ENCODE measurements at regions not wholly inside any gene's neighbourhood (a gene's known extent, or its start where the extent isn't known, plus 50 kb on each side); places are given as distances from the start of the nearest gene placed in this dataset.

DNA sequence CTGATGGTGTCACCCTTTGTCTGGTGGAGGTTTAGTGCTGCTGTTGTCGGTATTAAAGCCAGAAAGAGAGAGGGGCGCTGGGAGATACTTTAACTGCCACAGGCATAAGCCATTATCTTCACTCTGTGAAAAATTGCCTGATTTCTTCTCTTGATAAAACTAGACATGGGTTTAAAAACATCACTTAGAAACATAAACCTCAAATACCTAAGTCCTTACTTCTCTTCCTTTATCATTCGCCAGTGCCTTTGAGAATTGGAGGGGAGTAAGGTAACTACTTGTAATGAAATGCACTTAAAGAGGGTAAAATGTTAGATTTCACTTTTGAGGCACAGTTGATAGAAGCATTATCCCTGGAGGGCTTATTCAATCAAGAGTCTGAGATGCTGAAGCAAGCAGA lies 434.5 kb downstream of the OLFM4 start:
- DNase-seq = no peak
- H3K4me3 ChIP-seq (ENCODE audit: low read length) = no peak overlapping the region
- H3K27me3 ChIP-seq (ENCODE audit: control insufficient read depth, insufficient read depth, low read length) = no peaks in the 10 kb centered on the region
- no CpG with 5 or more reads among the region's 3 CpGs for WGBS (ENCODE audit: insufficient coverage, low lambda C conversion rate)
- H3K9me3 ChIP-seq (ENCODE audit: control insufficient read depth, low read depth, low read length) = no peaks in the 10 kb centered on the region
- no peaks in the 10 kb centered on the region for H3K36me3 ChIP-seq (ENCODE audit: control insufficient read depth, insufficient read depth, low read length)
- no peak overlapping the region for H3K27ac ChIP-seq (ENCODE audit: low read length)
- H3K4me1 ChIP-seq (ENCODE audit: control insufficient read depth, insufficient read depth, low read length) = no peaks in the 10 kb centered on the region

DNA sequence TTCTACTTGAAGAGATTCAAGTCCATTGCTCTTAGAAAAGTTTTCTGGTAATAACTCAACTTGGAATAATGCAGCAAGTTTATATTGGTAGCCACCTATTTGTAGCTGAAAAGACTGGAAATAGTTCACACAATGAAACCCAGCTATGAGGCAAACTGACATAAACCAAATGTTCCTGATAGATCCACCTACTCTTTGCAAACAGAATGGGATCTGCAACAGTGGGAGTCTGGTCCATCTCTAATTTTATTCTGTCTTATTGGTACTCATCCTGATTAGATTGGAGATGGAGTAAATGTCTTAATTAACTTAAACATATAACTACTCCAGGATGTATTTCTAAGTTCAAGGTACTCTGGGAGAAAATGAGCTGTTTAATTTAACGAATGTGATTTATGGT lies 438.0 kb downstream of the OLFM4 start:
- 100% methylated on average over 1 of the region's 1 CpG for WGBS (ENCODE audit: insufficient coverage, low lambda C conversion rate)

DNA sequence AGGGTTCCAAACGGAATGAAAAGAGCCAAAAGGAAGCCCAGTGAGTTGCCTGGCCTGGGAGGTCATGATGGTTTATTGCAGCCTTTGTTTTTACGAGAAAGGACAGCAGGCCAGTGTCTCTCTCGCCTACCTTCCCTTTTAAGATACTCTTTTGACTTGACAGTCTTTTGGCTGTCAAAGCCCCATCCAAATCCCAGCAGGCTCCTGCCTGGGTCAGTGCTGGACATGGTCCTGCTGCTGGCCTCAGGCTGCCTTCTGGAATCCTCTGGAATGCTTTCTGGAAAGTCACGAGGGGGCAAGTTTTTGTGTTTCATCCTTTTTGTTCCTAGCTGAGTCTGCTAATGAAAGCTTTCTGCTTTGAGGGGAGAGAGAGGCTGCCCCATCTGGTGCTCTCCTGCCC lies 444.8 kb downstream of the OLFM4 start:
- no CpG with 5 or more reads among the region's 4 CpGs for WGBS (ENCODE audit: insufficient coverage, low lambda C conversion rate)

More for the DNA sequence above, 438.0 kb downstream of the OLFM4 start:
- Histone ChIP-seq H3K4me1 (ENCODE audit: control insufficient read depth, insufficient read depth, low read length) (no peaks in the 10 kb centered on the region), H3K27ac (ENCODE audit: low read length) (no peak overlapping the region), H3K9me3 (ENCODE audit: control insufficient read depth, low read depth, low read length) (no peaks in the 10 kb centered on the region), H3K36me3 (ENCODE audit: control insufficient read depth, insufficient read depth, low read length) (no peaks in the 10 kb centered on the region), H3K4me3 (ENCODE audit: low read length) (no peak overlapping the region), H3K27me3 (ENCODE audit: control insufficient read depth, insufficient read depth, low read length) (no peaks in the 10 kb centered on the region)
- no peak for DNase-seq

DNA sequence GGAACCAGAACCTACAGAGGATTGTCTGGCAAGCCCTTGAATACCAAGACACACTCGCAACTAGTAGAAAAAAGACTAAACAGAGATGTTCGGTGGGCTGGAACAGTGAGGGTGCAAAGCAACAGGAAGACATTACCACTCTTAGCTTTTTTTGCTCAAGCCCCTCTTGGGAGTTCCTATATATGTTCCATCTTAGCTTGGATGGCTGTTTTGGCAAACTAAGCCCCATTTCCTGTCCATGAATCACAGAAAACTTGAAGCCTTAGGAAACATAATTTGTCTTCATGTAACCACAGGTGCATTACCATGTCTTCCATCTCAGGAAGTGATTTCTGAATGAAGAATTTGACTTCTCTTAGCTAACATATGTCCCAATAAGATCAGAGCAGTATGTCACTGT lies 446.3 kb downstream of the OLFM4 start:
- Histone ChIP-seq H3K9me3 (ENCODE audit: control insufficient read depth, low read depth, low read length) (no peaks in the 10 kb centered on the region), H3K36me3 (ENCODE audit: control insufficient read depth, insufficient read depth, low read length) (no peaks in the 10 kb centered on the region), H3K27me3 (ENCODE audit: control insufficient read depth, insufficient read depth, low read length) (no peaks in the 10 kb centered on the region), H3K27ac (ENCODE audit: low read length) (no peak overlapping the region), H3K4me1 (ENCODE audit: control insufficient read depth, insufficient read depth, low read length) (no peaks in the 10 kb centered on the region), H3K4me3 (ENCODE audit: low read length) (no peak overlapping the region)
- WGBS (ENCODE audit: insufficient coverage, low lambda C conversion rate) = 100% methylated on average over 1 of the region's 2 CpGs
- no peak for DNase-seq

More for the DNA sequence above, 444.8 kb downstream of the OLFM4 start:
- no peaks in the 10 kb centered on the region for H3K27me3 ChIP-seq (ENCODE audit: control insufficient read depth, insufficient read depth, low read length)
- no peak overlapping the region for H3K4me3 ChIP-seq (ENCODE audit: low read length)
- H3K27ac ChIP-seq (ENCODE audit: low read length) = no peak overlapping the region
- no peaks in the 10 kb centered on the region for H3K9me3 ChIP-seq (ENCODE audit: control insufficient read depth, low read depth, low read length)
- no peak for DNase-seq
- H3K36me3 ChIP-seq (ENCODE audit: control insufficient read depth, insufficient read depth, low read length) = no peaks in the 10 kb centered on the region
- H3K4me1 ChIP-seq (ENCODE audit: control insufficient read depth, insufficient read depth, low read length) = no peaks in the 10 kb centered on the region

DNA sequence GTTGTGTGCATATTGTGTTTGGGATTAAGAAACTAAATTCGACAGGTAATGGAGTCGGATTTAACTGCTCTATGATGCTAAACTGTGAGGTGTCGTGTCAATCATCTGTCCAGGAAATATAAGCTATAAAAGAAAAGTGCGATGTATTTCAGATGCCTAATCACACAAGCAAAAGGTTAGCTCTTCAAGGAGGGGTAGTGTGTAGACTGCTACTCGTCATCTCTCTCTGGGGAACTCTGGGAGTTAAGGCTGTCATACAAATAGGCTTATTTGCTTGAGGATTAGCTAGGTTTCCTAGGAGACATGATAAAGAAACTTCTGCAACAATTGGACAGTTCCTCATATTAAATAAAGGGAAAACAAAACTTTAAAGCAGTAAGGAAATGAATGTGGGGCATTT lies 462.1 kb downstream of the OLFM4 start:
- WGBS (ENCODE audit: insufficient coverage, low lambda C conversion rate) = 25% methylated on average over 4 of the region's 5 CpGs

DNA sequence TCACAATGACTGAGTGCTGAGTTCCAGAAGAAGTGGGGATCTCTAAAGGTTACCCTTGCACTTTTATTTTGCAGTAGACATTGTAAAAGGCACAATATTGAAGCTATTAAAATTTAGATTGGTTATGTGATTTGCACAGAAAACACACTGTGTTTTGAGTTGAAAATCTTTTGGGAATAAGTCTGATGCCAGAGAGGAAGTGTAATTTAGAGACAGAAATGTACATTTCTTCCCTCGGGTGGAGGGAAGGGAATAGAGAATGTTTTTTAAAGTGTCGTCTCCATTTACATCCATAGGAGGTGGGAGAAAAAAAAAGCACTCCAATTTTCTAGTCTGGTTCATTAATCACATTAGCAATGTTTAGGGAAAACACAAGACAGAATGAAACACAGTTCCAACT lies 465.8 kb downstream of the OLFM4 start:
- no peak overlapping the region for H3K4me3 ChIP-seq (ENCODE audit: low read length)
- no peaks in the 10 kb centered on the region for H3K36me3 ChIP-seq (ENCODE audit: control insufficient read depth, insufficient read depth, low read length)
- WGBS (ENCODE audit: insufficient coverage, low lambda C conversion rate) = no CpG with 5 or more reads among the region's 2 CpGs
- no peaks in the 10 kb centered on the region for H3K27me3 ChIP-seq (ENCODE audit: control insufficient read depth, insufficient read depth, low read length)
- no peak for DNase-seq
- H3K27ac ChIP-seq (ENCODE audit: low read length) = no peak overlapping the region
- no peaks in the 10 kb centered on the region for H3K4me1 ChIP-seq (ENCODE audit: control insufficient read depth, insufficient read depth, low read length)
- no peaks in the 10 kb centered on the region for H3K9me3 ChIP-seq (ENCODE audit: control insufficient read depth, low read depth, low read length)

More for the DNA sequence above, 462.1 kb downstream of the OLFM4 start:
- H3K4me1 ChIP-seq (ENCODE audit: control insufficient read depth, insufficient read depth, low read length) = no peaks in the 10 kb centered on the region
- H3K27me3 ChIP-seq (ENCODE audit: control insufficient read depth, insufficient read depth, low read length) = no peaks in the 10 kb centered on the region
- H3K9me3 ChIP-seq (ENCODE audit: control insufficient read depth, low read depth, low read length) = no peaks in the 10 kb centered on the region
- H3K4me3 ChIP-seq (ENCODE audit: low read length) = no peak overlapping the region
- DNase-seq = no peak
- no peak overlapping the region for H3K27ac ChIP-seq (ENCODE audit: low read length)
- H3K36me3 ChIP-seq (ENCODE audit: control insufficient read depth, insufficient read depth, low read length) = no peaks in the 10 kb centered on the region

DNA sequence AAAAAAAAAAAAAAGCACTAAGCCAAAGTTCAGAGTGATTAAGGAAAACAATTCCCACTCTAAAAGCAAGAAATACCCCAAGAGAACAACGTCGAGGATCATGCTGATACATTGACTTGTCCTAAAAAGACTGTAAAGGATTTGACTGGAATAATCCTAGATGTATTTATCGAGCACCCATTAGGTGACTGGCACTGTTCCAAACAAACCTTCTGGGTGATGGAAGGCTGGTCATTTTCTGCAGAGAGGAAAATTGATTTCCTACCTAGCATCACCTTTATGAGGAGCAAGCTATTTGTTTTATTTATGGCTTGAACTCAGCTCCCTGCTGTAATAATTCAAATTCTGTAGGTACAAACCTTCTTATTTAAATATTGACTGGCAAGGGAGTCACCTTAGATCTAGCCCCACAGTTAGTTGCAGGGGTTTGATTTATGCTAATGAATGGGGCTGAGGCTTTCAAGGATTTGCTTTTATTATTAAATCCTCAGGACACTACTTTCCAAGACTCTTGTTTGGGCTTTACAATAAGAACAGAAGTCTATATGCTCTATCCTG lies 471.0 kb downstream of the OLFM4 start:
- no peak overlapping the region for H3K27ac ChIP-seq (ENCODE audit: low read length)
- WGBS (ENCODE audit: insufficient coverage, low lambda C conversion rate) = 85% methylated on average over 2 of the region's 3 CpGs

DNA sequence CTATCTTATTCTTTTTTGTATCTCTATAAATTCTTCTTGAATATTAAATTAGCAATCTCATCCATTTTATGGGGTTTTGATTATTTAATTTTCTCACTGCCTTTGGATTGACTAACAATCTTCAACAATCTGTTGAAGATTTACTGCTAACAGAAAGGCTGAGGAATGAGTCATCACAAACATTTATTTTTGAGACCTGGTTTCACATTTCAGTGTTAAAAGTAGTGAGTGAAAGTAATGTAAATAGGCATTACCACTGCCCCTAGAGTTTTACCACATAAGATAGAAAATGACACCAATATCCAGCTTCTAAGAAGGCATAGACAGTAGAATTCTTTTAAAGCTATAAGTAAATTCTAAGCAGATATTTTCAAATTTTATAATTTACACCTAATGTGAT lies 472.8 kb downstream of the OLFM4 start:
- Histone ChIP-seq H3K9me3 (ENCODE audit: control insufficient read depth, low read depth, low read length) (no peaks in the 10 kb centered on the region), H3K4me3 (ENCODE audit: low read length) (no peak overlapping the region), H3K4me1 (ENCODE audit: control insufficient read depth, insufficient read depth, low read length) (no peaks in the 10 kb centered on the region), H3K27me3 (ENCODE audit: control insufficient read depth, insufficient read depth, low read length) (no peaks in the 10 kb centered on the region), H3K27ac (ENCODE audit: low read length) (no peak overlapping the region), H3K36me3 (ENCODE audit: control insufficient read depth, insufficient read depth, low read length) (no peaks in the 10 kb centered on the region)
- no peak for DNase-seq

More for the DNA sequence above, 471.0 kb downstream of the OLFM4 start:
- H3K9me3 ChIP-seq (ENCODE audit: control insufficient read depth, low read depth, low read length) = no peaks in the 10 kb centered on the region
- no peak overlapping the region for H3K4me3 ChIP-seq (ENCODE audit: low read length)
- H3K27me3 ChIP-seq (ENCODE audit: control insufficient read depth, insufficient read depth, low read length) = no peaks in the 10 kb centered on the region
- H3K36me3 ChIP-seq (ENCODE audit: control insufficient read depth, insufficient read depth, low read length) = no peaks in the 10 kb centered on the region
- H3K4me1 ChIP-seq (ENCODE audit: control insufficient read depth, insufficient read depth, low read length) = no peaks in the 10 kb centered on the region
- no peak for DNase-seq

DNA sequence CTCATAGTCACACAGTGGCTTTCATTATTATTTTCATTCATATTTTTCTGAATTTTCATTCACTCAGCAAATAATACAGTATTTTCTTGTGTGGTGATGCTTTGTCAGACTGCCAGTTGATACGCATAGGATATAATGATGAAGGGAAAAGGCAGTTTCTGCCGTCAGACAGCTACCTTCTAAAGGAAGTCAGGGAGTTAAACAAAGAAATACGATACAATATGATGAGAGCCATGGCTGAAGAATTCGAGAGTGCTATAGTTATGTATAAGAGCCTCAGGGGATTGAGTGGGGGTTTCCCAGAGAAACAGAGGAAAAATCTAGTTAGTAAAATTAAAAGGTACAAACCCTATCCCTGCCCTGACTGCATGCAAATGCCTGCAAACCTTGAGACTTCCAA lies 479.1 kb downstream of the OLFM4 start:
- Histone ChIP-seq H3K36me3 (ENCODE audit: control insufficient read depth, insufficient read depth, low read length) (no peaks in the 10 kb centered on the region), H3K4me1 (ENCODE audit: control insufficient read depth, insufficient read depth, low read length) (no peaks in the 10 kb centered on the region), H3K27ac (ENCODE audit: low read length) (no peak overlapping the region), H3K4me3 (ENCODE audit: low read length) (no peak overlapping the region), H3K9me3 (ENCODE audit: control insufficient read depth, low read depth, low read length) (no peaks in the 10 kb centered on the region), H3K27me3 (ENCODE audit: control insufficient read depth, insufficient read depth, low read length) (no peaks in the 10 kb centered on the region)
- no peak for DNase-seq
- WGBS (ENCODE audit: insufficient coverage, low lambda C conversion rate) = 87% methylated on average over 3 of the region's 4 CpGs

DNA sequence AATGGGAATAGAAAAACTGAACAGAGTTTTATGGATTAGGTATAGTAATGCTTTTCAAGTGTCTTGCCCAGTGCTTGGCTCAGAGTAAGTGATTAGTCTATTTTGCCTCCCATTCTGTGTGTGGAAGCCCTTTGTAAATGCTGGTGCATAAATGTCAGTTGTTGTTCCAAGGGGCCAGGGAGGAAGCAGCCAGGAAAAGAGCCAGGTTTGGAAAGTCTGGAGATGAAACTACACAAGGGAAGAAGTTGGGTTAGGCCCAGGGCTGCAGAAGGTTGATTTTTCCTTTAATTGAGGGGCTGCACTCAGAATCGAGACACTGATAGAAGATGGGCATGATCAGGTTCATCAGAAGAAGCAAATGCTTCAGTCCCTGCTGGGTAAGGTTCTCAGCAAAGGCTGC lies 484.0 kb downstream of the OLFM4 start:
- Histone ChIP-seq H3K4me1 (ENCODE audit: control insufficient read depth, insufficient read depth, low read length) (no peaks in the 10 kb centered on the region), H3K36me3 (ENCODE audit: control insufficient read depth, insufficient read depth, low read length) (no peaks in the 10 kb centered on the region), H3K27me3 (ENCODE audit: control insufficient read depth, insufficient read depth, low read length) (no peaks in the 10 kb centered on the region), H3K4me3 (ENCODE audit: low read length) (no peak overlapping the region), H3K9me3 (ENCODE audit: control insufficient read depth, low read depth, low read length) (no peaks in the 10 kb centered on the region), H3K27ac (ENCODE audit: low read length) (no peak overlapping the region)
- no peak for DNase-seq
- no CpG with 5 or more reads among the region's 1 CpG for WGBS (ENCODE audit: insufficient coverage, low lambda C conversion rate)

DNA sequence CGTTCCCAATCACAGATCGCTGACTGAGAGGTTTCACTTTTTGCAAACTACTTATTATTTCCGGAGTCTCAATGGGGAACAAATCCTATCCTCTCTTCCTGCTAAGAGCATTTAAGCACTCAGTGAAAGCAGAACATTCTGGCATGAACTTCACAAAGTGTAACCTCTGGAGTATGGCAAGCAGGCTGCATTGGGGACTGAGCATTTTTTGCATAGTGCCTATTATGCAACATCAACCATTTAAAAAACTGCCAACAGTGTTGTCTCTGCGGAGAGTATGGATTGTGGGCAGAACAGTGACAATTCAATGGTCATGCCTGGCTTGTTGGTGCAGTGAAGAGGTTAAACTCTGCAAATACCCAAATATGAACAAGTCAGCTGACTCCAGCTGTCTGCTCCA lies 484.6 kb downstream of the OLFM4 start:
- Histone ChIP-seq H3K36me3 (ENCODE audit: control insufficient read depth, insufficient read depth, low read length) (no peaks in the 10 kb centered on the region), H3K27ac (ENCODE audit: low read length) (no peak overlapping the region), H3K4me3 (ENCODE audit: low read length) (no peak overlapping the region), H3K27me3 (ENCODE audit: control insufficient read depth, insufficient read depth, low read length) (no peaks in the 10 kb centered on the region), H3K9me3 (ENCODE audit: control insufficient read depth, low read depth, low read length) (no peaks in the 10 kb centered on the region), H3K4me1 (ENCODE audit: control insufficient read depth, insufficient read depth, low read length) (no peaks in the 10 kb centered on the region)
- 20% methylated on average over 2 of the region's 4 CpGs for WGBS (ENCODE audit: insufficient coverage, low lambda C conversion rate)
- no peak for DNase-seq
